GM18498 (cell line): ENCODE measurements at regions not wholly inside any gene's neighbourhood (a gene's known extent, or its start where the extent isn't known, plus 50 kb on each side); places are given as distances from the start of the nearest gene placed in this dataset.

ENCODE experiments used
- ATAC-seq: cut with Tn5 transposase; IDR thresholded peaks from one replicate; pipeline ENCODE4 v1.9.1; 2021; ENCODE audit warnings: mild to moderate bottlenecking, moderate library complexity; ENCODE audit not compliant: unreplicated experiment

- ATAC-seq: no peak
Measured at GRCh38 chr13:104014803-104015645, 948.8 kb upstream of the SLC10A2 start.

GRCh38 chr13:104011505-104012241 is 945.5 kb upstream of the SLC10A2 start:
- ATAC-seq: no peak

GRCh38 chr13:104008541-104009435 is 942.6 kb upstream of the SLC10A2 start:
- ATAC-seq: no peak

GRCh38 chr13:104008075-104008474 is 941.9 kb upstream of the SLC10A2 start:
- ATAC-seq: no peak

GRCh38 chr13:104006625-104007075 is 940.4 kb upstream of the SLC10A2 start:
- no peak for ATAC-seq

- ATAC-seq: no peak
Measured at GRCh38 chr13:104004572-104004971, 938.4 kb upstream of the SLC10A2 start.

- ATAC-seq: no peak
Measured at GRCh38 chr13:104002216-104002615, 936.0 kb upstream of the SLC10A2 start.

- no peak for ATAC-seq
Measured at GRCh38 chr13:104001766-104002165, 935.5 kb upstream of the SLC10A2 start.

- no peak for ATAC-seq
Measured at GRCh38 chr13:103996733-103997132, 930.5 kb upstream of the SLC10A2 start.

GRCh38 chr13:103983948-103984347 is 917.7 kb upstream of the SLC10A2 start:
- no peak for ATAC-seq

GRCh38 chr13:103976371-103976770 is 910.2 kb upstream of the SLC10A2 start:
- no peak for ATAC-seq

- ATAC-seq: no peak
Measured at GRCh38 chr13:103973740-103974139, 907.5 kb upstream of the SLC10A2 start.

- ATAC-seq: no peak
Measured at GRCh38 chr13:103969520-103970050, 903.4 kb upstream of the SLC10A2 start.

- no peak for ATAC-seq
Measured at GRCh38 chr13:103965506-103966243, 899.5 kb upstream of the SLC10A2 start.

- no peak for ATAC-seq
Measured at GRCh38 chr13:103961784-103962183, 895.6 kb upstream of the SLC10A2 start.

- no peak for ATAC-seq
Measured at GRCh38 chr13:103961129-103961528, 894.9 kb upstream of the SLC10A2 start.

GRCh38 chr13:103960001-103960400 is 893.8 kb upstream of the SLC10A2 start:
- ATAC-seq: no peak

- no peak for ATAC-seq
Measured at GRCh38 chr13:103958691-103959090, 892.5 kb upstream of the SLC10A2 start.

- no peak for ATAC-seq
Measured at GRCh38 chr13:103957939-103958338, 891.7 kb upstream of the SLC10A2 start.

- no peak for ATAC-seq
Measured at GRCh38 chr13:103953859-103954258, 887.6 kb upstream of the SLC10A2 start.
